ENCODE measurements at regions not wholly inside any gene's neighbourhood (a gene's known extent, or its start where the extent isn't known, plus 50 kb on each side); places are given as distances from the start of the nearest gene placed in this dataset.

- no peak for DNase-seq
Observed at GRCh38 chr1:59032228-59032627, 248.4 kb upstream of the JUN start.

- no peak for DNase-seq
Observed at GRCh38 chr1:59033761-59034160, 249.9 kb upstream of the JUN start.

GRCh38 chr1:59034925-59035324 is 251.1 kb upstream of the JUN start:
- no peak for DNase-seq

DNA sequence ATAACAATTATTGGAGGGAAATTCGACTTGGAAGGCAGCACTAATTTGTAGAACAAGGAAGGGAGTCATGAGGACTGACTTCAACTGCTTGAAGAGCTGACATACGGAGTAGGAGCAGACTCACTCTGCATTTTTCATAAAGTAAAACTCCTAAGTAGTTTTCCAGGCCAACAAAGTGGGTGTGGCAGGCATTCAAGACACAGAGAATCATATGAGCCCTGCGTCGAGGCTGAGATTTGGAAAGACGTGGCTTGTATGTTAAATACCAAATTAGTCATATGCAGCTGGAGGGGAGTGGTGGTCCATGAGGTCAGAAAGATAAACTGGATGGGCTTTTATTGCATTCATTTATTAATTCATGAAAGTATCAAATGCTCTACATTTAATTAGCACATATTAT is 255.7 kb upstream of the JUN start:
- no peak for DNase-seq

- DNase-seq: no peak
Observed at GRCh38 chr1:59040486-59040885, 256.4 kb upstream of the FGGY start.

DNA sequence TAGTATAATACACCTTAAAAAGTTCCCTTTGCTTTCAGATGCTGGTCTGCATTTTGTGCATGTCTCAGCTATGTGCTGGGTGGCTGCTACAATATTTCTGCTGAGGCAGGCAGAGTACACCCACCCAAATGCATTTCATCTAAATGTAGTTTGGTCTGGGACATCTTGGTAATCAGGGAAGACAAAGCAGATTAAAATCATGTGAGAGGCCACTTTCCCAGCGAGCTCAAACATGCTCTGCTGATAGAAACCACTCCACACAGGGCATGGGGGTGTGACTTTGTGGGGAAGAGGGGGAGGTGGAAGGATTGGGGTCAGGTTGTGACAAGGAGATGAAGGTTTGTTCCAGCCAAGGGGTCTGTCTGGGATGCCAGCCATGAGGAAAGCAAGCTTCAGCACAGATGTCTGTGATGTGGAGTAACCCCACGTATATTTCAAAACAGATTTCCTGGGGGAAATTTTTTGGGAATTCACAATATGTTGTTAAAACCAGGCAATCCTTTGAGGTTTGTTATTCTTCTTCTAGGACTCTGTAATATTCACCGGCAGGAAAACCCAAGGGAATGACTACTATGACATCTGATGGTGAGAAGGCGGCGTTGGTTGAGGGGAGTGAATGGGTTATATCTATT is 255.1 kb upstream of the FGGY start:
- DNase-seq: no peak

- DNase-seq: no peak
Observed at GRCh38 chr1:59043796-59044195, 253.1 kb upstream of the FGGY start.

DNA sequence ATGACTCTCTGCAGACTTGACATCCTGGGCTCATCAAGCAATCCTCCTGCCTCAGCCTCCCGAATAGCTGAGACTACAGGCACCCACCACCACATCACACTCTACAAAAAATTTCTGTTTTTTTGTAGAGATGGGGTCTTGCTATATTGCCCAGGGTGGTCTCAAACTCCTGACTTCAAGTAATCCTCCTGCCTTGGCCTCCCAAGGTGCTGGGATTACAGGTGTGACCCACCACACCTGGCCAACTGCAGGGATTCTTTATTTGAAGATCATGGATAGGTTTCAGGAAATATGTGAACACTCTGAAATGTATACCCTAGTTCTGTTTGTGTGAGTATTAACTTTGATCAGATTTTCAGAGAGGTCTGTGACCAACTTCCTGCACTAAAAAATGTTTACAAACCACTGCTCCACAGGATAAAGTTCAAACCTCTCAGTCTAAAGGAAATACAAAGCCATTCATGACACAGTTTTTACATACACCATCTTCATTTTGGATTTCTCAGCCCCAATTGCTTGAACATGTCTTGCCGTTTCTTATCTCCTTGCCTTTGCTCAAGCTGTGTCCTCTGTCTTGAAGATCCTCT is 252.3 kb upstream of the FGGY start:
- DNase-seq: no peak

GRCh38 chr1:59045137-59045536 is 251.8 kb upstream of the FGGY start:
- no peak for DNase-seq

DNA sequence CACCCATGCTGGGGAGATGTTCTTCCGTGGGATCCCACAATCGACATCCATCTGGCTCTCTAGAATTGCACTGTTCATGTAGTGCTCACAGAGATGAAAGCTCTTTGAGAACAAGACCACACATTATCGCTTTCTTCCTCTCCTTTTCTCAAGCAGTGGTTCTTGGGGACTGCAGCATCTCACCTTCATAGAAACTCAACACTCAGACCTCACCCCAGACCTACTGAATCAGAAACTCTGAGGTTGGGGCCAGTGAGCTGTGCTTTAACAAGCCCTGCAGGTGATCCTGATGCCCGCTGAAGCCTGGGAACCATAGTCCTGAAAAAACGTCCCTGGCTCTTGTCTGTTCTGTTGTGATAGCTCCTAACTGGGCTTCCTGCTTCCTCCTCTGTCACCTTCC is 251.3 kb upstream of the FGGY start:
- DNase-seq: no peak

GRCh38 chr1:59046134-59046533 is 250.8 kb upstream of the FGGY start:
- no peak for DNase-seq

DNA sequence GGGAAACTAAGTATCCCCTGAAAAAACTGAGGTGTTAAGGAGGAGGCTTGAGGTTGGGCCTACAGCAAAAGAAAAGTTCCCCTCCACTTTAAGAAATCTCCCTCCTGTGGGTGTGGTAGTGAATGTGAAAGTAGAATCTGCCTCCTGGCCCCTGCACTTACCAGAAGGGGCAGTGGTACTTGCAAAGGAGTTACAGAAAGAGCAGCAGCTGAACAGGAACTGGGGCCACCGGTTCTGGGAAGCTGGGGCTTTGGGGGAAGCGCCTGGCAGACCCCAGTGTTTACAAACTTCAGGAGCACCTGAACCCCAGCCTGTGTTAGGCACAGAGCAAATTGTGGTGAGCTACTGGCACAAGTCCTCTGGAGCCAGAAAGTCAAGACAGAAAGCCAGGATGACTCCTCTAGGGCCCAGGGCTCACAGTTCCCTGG is 250.2 kb upstream of the FGGY start:
- no peak for DNase-seq

GRCh38 chr1:59051007-59051406 is 245.9 kb upstream of the FGGY start:
- DNase-seq: no peak

- no peak for DNase-seq
Observed at GRCh38 chr1:59052166-59052590, 244.7 kb upstream of the FGGY start.

DNA sequence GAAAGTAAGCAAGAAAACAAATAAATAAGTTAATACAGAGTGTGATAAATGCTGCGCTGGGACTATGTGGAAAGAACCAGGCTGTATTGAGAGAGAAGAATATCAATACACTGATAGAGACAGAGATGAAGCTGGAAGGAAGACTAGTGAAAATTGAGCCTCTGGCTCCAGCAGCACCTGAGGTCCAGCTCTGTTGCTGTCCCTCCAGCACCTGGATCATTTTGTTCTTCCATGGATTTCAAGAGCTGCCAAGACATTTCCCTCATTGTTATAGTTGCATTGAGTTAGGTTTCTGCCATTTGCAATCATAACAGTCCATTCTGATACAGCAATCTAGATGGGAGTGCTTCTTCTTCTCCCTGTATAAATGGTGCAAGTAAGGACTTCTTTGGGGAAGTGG is 242.7 kb upstream of the FGGY start:
- DNase-seq: no peak

DNA sequence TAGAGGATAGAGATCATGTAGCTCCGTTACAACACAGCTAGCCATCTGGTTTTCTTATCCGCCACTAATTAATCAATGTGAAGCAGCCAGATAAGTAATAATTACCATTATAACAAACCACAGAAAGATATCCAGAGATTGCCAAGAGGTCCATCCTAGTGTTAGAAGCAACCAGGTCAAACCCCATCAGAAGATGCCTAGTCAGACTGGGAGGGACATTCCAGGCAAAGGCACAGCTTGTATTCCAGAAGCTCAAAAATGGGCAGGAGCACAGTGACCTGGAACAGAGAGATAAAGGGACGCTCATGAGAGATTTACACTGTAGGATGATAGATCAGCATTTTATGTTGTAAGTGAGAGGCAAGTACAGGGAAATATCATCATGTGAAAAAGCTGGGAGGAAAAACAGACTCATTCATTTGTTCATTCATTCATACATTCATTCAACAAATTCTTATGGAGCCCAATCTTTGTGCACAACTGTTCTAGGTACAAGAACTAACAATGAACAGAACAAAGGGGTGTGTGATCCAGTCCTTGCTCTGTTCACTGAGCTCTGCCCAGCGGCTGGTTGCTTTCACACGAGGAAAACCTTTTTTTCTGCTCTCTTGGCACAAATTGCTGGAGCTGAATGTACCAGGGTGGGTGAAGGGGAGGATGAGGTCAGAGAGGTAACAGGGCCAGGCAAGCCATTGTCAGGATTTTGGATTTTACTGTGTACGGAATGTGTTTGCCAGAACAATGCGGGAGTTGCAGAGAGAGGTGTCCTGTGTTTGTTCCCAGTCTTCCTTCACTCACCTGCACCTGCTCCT is 240.8 kb upstream of the FGGY start:
- DNase-seq: no peak

DNA sequence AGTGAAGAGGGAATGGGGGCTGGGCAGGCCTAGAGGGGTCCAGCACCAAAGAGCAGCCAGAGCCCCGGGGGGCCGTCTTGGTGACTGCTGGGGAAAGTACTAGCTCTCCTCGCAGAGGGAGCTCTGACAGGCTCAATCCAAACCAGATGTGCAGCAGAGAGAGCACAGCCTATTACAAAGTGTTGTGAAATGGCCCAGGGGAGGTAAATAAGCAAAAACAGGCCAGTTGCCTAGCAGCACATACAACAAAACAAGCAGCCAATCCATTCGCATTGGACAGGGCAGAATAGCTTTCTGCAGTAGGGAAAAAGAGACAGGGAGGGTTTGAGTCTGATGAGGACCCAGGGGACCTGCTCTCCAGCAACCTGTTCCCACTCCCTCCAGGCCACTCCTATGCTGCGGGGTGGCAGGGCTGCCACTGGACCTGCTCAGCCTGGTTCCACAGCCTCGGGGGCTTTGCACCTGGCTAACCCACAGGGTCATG is 239.6 kb upstream of the FGGY start:
- DNase-seq: peak; percentile 60

DNA sequence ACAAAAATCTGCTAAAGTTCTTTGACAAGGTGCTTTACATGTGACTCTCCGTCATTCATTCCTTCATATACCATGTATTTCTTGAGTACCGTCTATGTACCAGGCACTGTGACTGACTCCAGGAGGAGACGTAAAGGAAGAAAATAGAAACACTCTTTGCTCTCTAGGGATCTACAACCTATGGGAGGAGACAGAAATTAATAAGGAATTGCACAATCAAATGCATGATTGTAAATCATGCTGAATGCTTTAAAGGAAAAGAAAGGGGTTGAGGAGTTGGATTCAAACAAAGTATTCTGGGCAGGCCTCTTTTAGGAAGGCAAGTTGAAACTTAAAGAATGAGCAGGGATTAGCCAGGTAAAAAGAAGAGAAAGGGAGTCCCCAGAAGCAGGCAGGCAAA is 239.1 kb upstream of the FGGY start:
- DNase-seq: no peak

GRCh38 chr1:59058665-59059439 is 238.0 kb upstream of the FGGY start:
- no peak for DNase-seq

DNA sequence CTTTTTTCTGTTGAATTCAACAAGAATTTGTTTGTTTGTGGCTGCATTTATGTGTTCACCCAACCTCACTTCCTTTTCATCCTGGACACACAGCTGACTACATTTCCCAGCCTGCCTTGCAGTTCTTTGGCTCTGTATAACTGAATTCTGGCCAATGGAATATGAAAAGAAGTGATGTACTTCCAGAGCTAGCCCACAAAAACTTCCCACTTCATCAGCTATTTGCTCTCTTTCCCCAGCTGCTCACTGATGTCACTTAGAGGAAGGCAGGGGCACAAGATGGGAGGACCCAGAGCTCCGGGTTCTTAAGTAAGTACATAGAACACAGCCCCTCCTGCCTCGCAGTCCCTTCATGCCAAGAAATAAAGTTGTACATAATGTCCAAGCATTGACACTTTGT is 235.0 kb upstream of the FGGY start:
- DNase-seq: no peak

DNA sequence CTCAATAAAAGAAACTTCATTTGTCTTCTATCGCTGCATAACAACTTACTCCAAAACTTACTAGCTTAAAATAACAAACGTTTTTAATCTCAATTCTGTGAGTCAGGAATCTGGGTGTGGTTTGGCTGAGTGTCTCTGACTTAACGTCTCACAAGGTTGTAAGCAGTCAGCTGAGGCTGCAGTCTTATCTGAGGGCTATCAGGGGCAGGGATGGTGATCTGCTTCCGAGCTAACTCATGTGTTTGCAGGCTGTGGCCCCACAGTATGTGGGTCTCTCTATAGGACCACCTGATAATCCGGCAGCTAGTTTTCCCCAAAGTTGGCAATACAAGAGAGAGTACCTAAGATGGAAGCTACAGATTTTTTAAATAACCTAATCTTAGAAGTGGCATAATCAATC is 234.2 kb upstream of the FGGY start:
- DNase-seq: no peak

GRCh38 chr1:59063501-59063900 is 233.4 kb upstream of the FGGY start:
- no peak for DNase-seq

- DNase-seq: no peak
Observed at GRCh38 chr1:59064592-59064991, 232.3 kb upstream of the FGGY start.
